ENCODE measurements at regions not wholly inside any gene's neighbourhood (a gene's known extent, or its start where the extent isn't known, plus 50 kb on each side); places are given as distances from the start of the nearest gene placed in this dataset.

DNA sequence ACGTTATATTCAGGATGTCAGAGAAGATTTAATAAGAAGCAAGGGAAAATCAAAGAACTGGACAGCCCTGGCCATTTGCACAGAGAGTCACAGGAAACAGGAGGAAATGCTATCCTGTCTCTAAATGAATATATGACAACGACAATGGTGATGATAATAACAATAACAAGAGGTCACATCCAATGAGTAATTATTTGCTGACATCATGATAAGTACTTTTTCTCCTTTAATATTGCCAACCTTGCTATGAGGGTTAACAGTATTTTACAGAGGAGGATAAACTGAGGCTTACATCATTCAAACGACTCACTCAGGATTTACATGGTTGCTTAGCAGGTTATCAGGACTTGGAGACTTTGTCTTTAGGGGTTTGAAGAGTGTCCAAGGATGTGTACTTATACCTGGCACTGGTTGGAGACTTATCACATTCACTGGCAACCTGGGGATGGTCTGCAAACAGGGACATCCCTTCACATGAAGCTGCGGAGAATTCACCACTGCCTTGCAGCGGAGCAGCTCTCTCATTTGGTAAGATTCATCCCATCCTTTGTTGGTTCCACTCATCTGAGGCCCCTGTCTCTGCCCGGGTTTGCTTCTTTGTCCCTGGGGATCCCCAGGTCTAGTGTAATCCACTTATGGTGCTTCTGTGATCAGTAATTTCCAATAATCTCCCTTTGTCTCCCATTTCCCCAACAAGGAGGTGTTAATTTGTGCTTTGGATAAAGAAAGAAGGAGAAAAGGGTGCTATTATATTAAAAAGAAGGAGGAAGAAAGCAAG is 637.8 kb downstream of the BCL11B start:
- no peak for TF ChIP-seq TAF1 (IDR thresholded peaks at IDR 0.05; ENCODE audit: low read depth, low read length)
- TF ChIP-seq POLR2A (IDR thresholded peaks at IDR 0.05; ENCODE audit: low read depth, low read length): no peak
- no peak for TF ChIP-seq POLR2AphosphoS5 (IDR thresholded peaks at IDR 0.05; ENCODE audit: low read depth, low read length)
- no peak for TF ChIP-seq SPI1 (IDR thresholded peaks at IDR 0.05; ENCODE audit: low read depth, low read length)
- no peak for TF ChIP-seq POU2F2 (IDR thresholded peaks at IDR 0.05; ENCODE audit: low read depth, low read length)

Data from GM12891 (cell line).